HUDEP-2 (cell line): ENCODE measurements at regions not wholly inside any gene's neighbourhood (a gene's known extent, or its start where the extent isn't known, plus 50 kb on each side); places are given as distances from the start of the nearest gene placed in this dataset.
A peak's percentile ranks its signal among the peaks of the same experiment; 100 is the strongest.

Source experiments
- DNase-seq, 76 experiments: peaks; one replicate each; lab custom pipeline; 2025; ENCODE audit not compliant: unreplicated experiment in 76 of 76; lab: John Stamatoyannopoulos, UW

GRCh38 chr6:90406957-90407356 lies 110.3 kb upstream of the BACH2 start:
- DNase-seq: no peak

- DNase-seq: no peak
Observed at GRCh38 chr6:90406142-90406794, 109.6 kb upstream of the BACH2 start.

- peak in 10 of 76 experiments; percentile 9 to 86 (median 58) for DNase-seq
Observed at GRCh38 chr6:90403489-90404381, 107.1 kb upstream of the BACH2 start.

GRCh38 chr6:90402831-90403192 lies 106.2 kb upstream of the BACH2 start:
- no peak for DNase-seq

GRCh38 chr6:90401933-90402830 lies 105.5 kb upstream of the BACH2 start:
- DNase-seq: no peak

GRCh38 chr6:90399970-90400369 lies 103.3 kb upstream of the BACH2 start:
- peak in 11 of 76 experiments; percentile 5 to 58 (median 26) for DNase-seq

- DNase-seq: peak in 17 of 76 experiments; percentile 7 to 58 (median 22)
Observed at GRCh38 chr6:90397929-90398674, 101.5 kb upstream of the BACH2 start.

- DNase-seq: no peak
Observed at GRCh38 chr6:90397047-90397446, 100.4 kb upstream of the BACH2 start.

- peak in 22 of 76 experiments; percentile 7 to 64 (median 24) for DNase-seq
Observed at GRCh38 chr6:90393232-90393884, 96.7 kb upstream of the BACH2 start.

GRCh38 chr6:90390379-90390778 lies 93.7 kb upstream of the BACH2 start:
- DNase-seq: no peak

- no peak for DNase-seq
Observed at GRCh38 chr6:90388395-90388794, 91.8 kb upstream of the BACH2 start.

GRCh38 chr6:90387826-90388225 lies 91.2 kb upstream of the BACH2 start:
- no peak for DNase-seq

GRCh38 chr6:90387383-90387775 lies 90.7 kb upstream of the BACH2 start:
- DNase-seq: no peak

- DNase-seq: no peak
Observed at GRCh38 chr6:90386399-90387382, 90.0 kb upstream of the BACH2 start.

GRCh38 chr6:90385759-90386313 lies 89.2 kb upstream of the BACH2 start:
- DNase-seq: no peak

- DNase-seq: no peak
Observed at GRCh38 chr6:90384720-90385119, 88.1 kb upstream of the BACH2 start.

GRCh38 chr6:90383196-90383822 lies 86.7 kb upstream of the BACH2 start:
- DNase-seq: no peak

- DNase-seq: no peak
Observed at GRCh38 chr6:90382760-90383159, 86.1 kb upstream of the BACH2 start.
